OCI-LY7 (cell line): ENCODE measurements at regions not wholly inside any gene's neighbourhood (a gene's known extent, or its start where the extent isn't known, plus 50 kb on each side); places are given as distances from the start of the nearest gene placed in this dataset.

ENCODE experiments used
- BruUV-seq: library from RNA; stranded (reverse); fragments of 400-500 nt; replicated peaks from 2 replicates; lab custom pipeline; 2021; lab: Mats Ljungman, UMichigan
- CTCF ChIA-PET: fragments of 300-600 bp; sonication (Branson Sonifier 250); formaldehyde crosslinking; loops from one replicate; lab custom pipeline; 2022; ENCODE audit warnings: antibody characterized with exemption; ENCODE audit not compliant: unreplicated experiment; lab: Charles Lee
- POLR2A ChIA-PET: fragments of 300-600 bp; sonication (Branson Sonifier 250); formaldehyde crosslinking; loops from one replicate; lab custom pipeline; 2022; ENCODE audit warnings: antibody characterized with exemption; lab: Charles Lee
- DNase-seq: peaks from one replicate; pipeline ENCODE4 v3.0.0-alpha.2; 2015; ENCODE audit warnings: low spot score
- H2AFZ ChIP-seq: fragments of 200-600 bp; sonication (generic), shearing (Covaris generic); 2 replicates; pipeline ENCODE4 v1.6.1; 2014; ENCODE audit warnings: mild to moderate bottlenecking, antibody characterized with exemption, low read length, moderate library complexity
- H3K27ac ChIP-seq: fragments of 200-600 bp; sonication (generic); 2 replicates; pipeline ENCODE4 v1.5.1; 2014; ENCODE audit warnings: mixed run types, low read depth, mild to moderate bottlenecking, moderate library complexity, low read length, inconsistent platforms; ENCODE audit not compliant: poor library complexity, severe bottlenecking
- H3K36me3 ChIP-seq: fragments of 200-600 bp; sonication (generic); 2 replicates; pipeline ENCODE4 v1.6.1; 2014; ENCODE audit warnings: mild to moderate bottlenecking, antibody characterized with exemption, low read length, moderate library complexity, mixed read lengths; ENCODE audit not compliant: insufficient read depth
- H3K4me1 ChIP-seq: fragments of 200-600 bp; sonication (generic); 2 replicates; pipeline ENCODE4 v1.5.1; 2014; ENCODE audit warnings: mild to moderate bottlenecking, low read length; ENCODE audit not compliant: insufficient read depth, poor library complexity, severe bottlenecking
- H3K4me2 ChIP-seq: fragments of 200-600 bp; sonication (generic); 2 replicates; pipeline ENCODE4 v1.6.1; 2014; ENCODE audit warnings: mild to moderate bottlenecking, low read length
- H3K4me3 ChIP-seq: fragments of 200-600 bp; sonication (generic); 2 replicates; pipeline ENCODE4 v1.5.1; 2014; ENCODE audit warnings: mild to moderate bottlenecking, low read depth, low read length; ENCODE audit not compliant: poor library complexity, severe bottlenecking
- H3K79me2 ChIP-seq: fragments of 200-600 bp; sonication (generic); 2 replicates; pipeline ENCODE4 v1.6.1; 2016; ENCODE audit warnings: low read depth, mild to moderate bottlenecking, low read length, moderate library complexity, mixed read lengths; ENCODE audit not compliant: insufficient read depth
- H3K9me2 ChIP-seq: fragments of 200-600 bp; sonication (generic); 2 replicates; pipeline ENCODE4 v1.6.1; 2016; ENCODE audit warnings: mild to moderate bottlenecking, low read length, mixed read lengths; ENCODE audit not compliant: insufficient read depth
- H3K9me3 ChIP-seq: fragments of 200-600 bp; sonication (generic); 2 replicates; pipeline ENCODE4 v1.6.1; 2014; ENCODE audit warnings: mild to moderate bottlenecking, mixed run types, low read length, mixed read lengths
- H4K20me1 ChIP-seq: fragments of 200-600 bp; sonication (generic); 2 replicates; pipeline ENCODE4 v1.6.1; 2014; ENCODE audit warnings: mild to moderate bottlenecking, antibody characterized with exemption, low read length, moderate library complexity, mixed read lengths; ENCODE audit not compliant: insufficient read depth
- EZH2phosphoT487 ChIP-seq: fragments of 200-600 bp; sonication (generic); IDR thresholded peaks from 2 replicates; pipeline ENCODE4 v1.6.1; 2018; ENCODE audit warnings: low read depth, borderline replicate concordance, mild to moderate bottlenecking, mixed run types, antibody characterized with exemption, low read length, moderate library complexity, mixed read lengths
- intact Hi-C: fragments of 100-400 bp; cut with micrococcal nuclease; formaldehyde crosslinking; loops from one replicate; pipeline ENCODE4 v1.10.0; 2022; ENCODE audit not compliant: unreplicated experiment
- TF ChIP-seq, protein P1 (sequence below): fragments of 200-600 bp; sonication (generic); conservative IDR thresholded peaks from 2 replicates; pipeline ENCODE4 v1.5.1; 2014; ENCODE audit warnings: mild to moderate bottlenecking, antibody characterized with exemption, low read length, moderate library complexity, mixed read lengths

DNA sequence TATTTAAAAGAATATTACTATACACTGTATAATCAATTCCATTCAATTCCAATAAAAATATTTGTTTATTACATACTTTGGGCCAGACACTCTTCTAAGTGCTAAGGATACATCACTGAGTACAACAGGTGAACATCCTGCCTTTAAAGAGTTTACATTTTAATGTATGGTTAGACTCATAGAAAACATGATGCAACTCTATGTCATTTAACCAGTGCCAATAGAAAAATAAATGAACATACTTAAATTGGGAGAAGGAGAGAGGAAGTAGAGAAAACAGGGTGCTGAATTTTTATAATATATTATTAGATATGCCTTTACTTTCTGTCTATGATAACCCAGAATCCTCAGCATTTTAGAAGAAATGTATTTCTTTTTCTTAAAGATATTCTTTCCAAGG, 119.2 kb downstream of the TSEN15 start:
- TF ChIP-seq EZH2phosphoT487, result no peak
- TF ChIP-seq, protein P1, sequence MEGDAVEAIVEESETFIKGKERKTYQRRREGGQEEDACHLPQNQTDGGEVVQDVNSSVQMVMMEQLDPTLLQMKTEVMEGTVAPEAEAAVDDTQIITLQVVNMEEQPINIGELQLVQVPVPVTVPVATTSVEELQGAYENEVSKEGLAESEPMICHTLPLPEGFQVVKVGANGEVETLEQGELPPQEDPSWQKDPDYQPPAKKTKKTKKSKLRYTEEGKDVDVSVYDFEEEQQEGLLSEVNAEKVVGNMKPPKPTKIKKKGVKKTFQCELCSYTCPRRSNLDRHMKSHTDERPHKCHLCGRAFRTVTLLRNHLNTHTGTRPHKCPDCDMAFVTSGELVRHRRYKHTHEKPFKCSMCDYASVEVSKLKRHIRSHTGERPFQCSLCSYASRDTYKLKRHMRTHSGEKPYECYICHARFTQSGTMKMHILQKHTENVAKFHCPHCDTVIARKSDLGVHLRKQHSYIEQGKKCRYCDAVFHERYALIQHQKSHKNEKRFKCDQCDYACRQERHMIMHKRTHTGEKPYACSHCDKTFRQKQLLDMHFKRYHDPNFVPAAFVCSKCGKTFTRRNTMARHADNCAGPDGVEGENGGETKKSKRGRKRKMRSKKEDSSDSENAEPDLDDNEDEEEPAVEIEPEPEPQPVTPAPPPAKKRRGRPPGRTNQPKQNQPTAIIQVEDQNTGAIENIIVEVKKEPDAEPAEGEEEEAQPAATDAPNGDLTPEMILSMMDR, result no peak
- no peaks in the 10 kb centered on the region for H3K9me3 ChIP-seq
- H3K4me3 ChIP-seq, result no peak overlapping the region
- no peak overlapping the region for H3K4me2 ChIP-seq
- H3K9me2 ChIP-seq, result no peaks in the 10 kb centered on the region
- no peaks in the 10 kb centered on the region for H3K36me3 ChIP-seq
- H3K27ac ChIP-seq, result no peak overlapping the region
- ChIA-PET CTCF (no interaction called here), POLR2A (no interaction called here)
- H4K20me1 ChIP-seq, result no peaks in the 10 kb centered on the region
- intact Hi-C loops, result no loop called here
- H3K79me2 ChIP-seq, result no peaks in the 10 kb centered on the region
- no peak overlapping the region for H2AFZ ChIP-seq
- BruUV-seq, result no TSS peak
- no peaks in the 10 kb centered on the region for H3K4me1 ChIP-seq
- no peak for DNase-seq

DNA sequence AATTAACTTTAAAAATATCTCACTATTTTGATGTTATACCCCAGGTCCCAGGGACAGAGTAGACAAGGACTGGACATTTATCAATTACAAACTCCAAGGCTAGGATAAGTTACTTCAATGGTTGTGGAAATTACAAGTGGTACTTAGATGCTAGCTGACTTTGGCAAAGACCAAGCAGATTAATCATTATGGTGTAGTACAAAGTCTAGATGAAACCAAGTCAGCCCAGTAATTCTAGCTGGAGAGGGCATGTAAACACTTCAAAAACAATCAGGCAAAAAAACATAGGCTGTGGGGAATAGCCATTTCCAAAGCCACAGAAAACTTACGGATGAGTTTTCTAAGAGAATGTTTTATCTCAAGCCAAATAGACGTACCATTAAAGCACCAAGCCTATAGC, 124.5 kb downstream of the TSEN15 start:
- TF ChIP-seq, protein P1, result no peak
- TF ChIP-seq EZH2phosphoT487, result no peak
- H3K4me1 ChIP-seq, result no peaks in the 10 kb centered on the region
- intact Hi-C loops, result no loop called here
- no peak for DNase-seq
- no peaks in the 10 kb centered on the region for H4K20me1 ChIP-seq
- H3K4me3 ChIP-seq, result no peak overlapping the region
- no peaks in the 10 kb centered on the region for H3K79me2 ChIP-seq
- ChIA-PET CTCF (no interaction called here), POLR2A (no interaction called here)
- no peaks in the 10 kb centered on the region for H3K9me2 ChIP-seq
- H2AFZ ChIP-seq, result no peak overlapping the region
- no peak overlapping the region for H3K27ac ChIP-seq
- no peaks in the 10 kb centered on the region for H3K9me3 ChIP-seq
- BruUV-seq, result no TSS peak
- H3K4me2 ChIP-seq, result no peak overlapping the region
- no peaks in the 10 kb centered on the region for H3K36me3 ChIP-seq

- no TSS peak for BruUV-seq
- no peaks in the 10 kb centered on the region; the same call in 1 of the 2 replicates for H3K9me2 ChIP-seq
- CTCF ChIA-PET, result no interaction called here
- no peaks in the 10 kb centered on the region for H3K4me1 ChIP-seq
- no peak overlapping the region for H3K4me3 ChIP-seq
- H2AFZ ChIP-seq, result no peak overlapping the region
- TF ChIP-seq, protein P1, result no peak
- TF ChIP-seq EZH2phosphoT487, result no peak
- H3K9me3 ChIP-seq, result no peaks in the 10 kb centered on the region
- H3K4me2 ChIP-seq, result no peak overlapping the region
- H3K36me3 ChIP-seq, result no peaks in the 10 kb centered on the region
- no peaks in the 10 kb centered on the region for H4K20me1 ChIP-seq
- POLR2A ChIA-PET, result interaction anchor here (1.0 kb wide), 1 partner anchor 225 kb away, joined by 3 read pairs; no protein-coding TSS in a partner anchor
- H3K27ac ChIP-seq, result no peak overlapping the region
- H3K79me2 ChIP-seq, result no peaks in the 10 kb centered on the region
- no peak for DNase-seq
- intact Hi-C loops, result no loop called here
These were observed 129.5 kb downstream of the TSEN15 start for GRCh38 chr1:184181044-184181443.
